ENCODE measurements at regions not wholly inside any gene's neighbourhood (a gene's known extent, or its start where the extent isn't known, plus 50 kb on each side); places are given as distances from the start of the nearest gene placed in this dataset.

DNA sequence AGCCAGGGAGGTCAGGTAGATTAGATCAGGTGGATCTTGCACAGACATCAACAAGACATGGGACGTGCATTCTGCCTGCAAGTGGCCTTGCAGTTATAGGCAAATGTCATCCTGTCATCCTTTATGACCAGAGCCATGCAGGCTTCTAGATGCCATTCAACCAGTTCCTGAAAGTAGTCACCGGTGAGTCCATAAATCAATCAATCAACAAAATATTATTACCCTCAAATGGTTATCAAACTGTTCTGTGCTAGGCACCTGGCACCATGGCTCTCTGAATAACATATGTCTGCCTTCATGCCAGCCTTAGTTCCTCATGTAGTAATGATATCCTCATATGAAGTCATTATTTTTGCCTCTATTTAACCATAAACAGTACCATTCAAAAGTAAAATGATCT lies 146.9 kb downstream of the TOMM20 start:
- no peak overlapping the region for H3K4me3 ChIP-seq (ENCODE audit: low read depth, low read length)

DNA sequence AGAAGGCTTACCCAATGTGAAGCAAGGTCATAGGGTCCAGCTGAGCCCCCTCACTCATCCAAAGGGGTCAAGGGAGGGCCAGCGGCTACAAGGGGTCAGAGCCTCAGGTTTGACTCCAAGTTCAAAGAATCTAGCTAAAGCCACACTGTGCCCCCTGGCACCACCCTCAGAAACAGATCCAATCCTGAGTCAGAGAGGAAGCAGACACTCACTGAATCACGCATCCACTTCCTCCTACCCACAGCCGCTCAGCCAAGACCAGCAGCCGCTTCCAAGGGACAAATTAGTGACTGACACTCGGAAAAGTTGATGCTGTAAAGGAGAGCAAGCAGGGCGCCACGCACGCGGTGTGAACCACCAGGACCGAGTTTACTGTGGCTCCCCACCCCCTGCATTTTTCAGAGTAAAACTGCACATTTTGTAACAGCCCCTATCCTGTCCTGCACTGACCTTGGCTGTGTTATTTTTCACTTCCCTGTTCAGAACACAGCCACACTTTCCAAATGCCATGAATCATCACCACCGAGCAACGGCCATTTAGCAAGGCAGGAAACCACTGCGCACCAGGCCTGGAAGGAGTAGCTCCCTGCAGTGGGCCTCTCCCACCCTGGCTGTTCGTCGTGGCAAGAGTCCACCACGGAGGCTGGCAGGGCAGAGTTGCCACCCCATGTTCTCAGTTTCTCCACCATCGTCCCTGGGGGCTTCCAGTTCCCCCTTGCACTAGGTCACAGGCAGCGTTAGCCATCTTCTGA lies 147.8 kb downstream of the TOMM20 start:
- no peaks in the 10 kb centered on the region for H3K36me3 ChIP-seq (ENCODE audit: control insufficient read depth in 1 of 2, insufficient read depth in 2 of 2, low read length in 2 of 2)
- WGBS (ENCODE audit: extremely low coverage, insufficient coverage, insufficient read length): no CpG with 5 or more reads among the region's 18 CpGs
- H2BK5ac ChIP-seq (ENCODE audit: low read depth, low read length, poor library complexity): peak overlapping the region; percentile 28
- H2BK12ac ChIP-seq (ENCODE audit: low read length): peak overlapping the region; percentile 70
- H3K27ac ChIP-seq (ENCODE audit: low read depth, low read length): peak overlapping the region; percentile 55
- H2BK120ac ChIP-seq (ENCODE audit: insufficient read depth, low read length, poor library complexity): peak overlapping the region; percentile 26
- H4K8ac ChIP-seq (ENCODE audit: low read depth, low read length): peak overlapping the region; percentile 21
- peaks cover 45 to 56% of the 10 kb centered on the region in 2 experiments for H3K4me1 ChIP-seq (ENCODE audit: control insufficient read depth in 1 of 2, insufficient read depth in 2 of 2, low read length in 2 of 2)
- peak overlapping the region; percentile 12 for H4K91ac ChIP-seq (ENCODE audit: low read depth, low read length)
- H3K9ac ChIP-seq (ENCODE audit: low read length): no peak overlapping the region
- H3K14ac ChIP-seq (ENCODE audit: low read length): peak overlapping the region; percentile 0
- no peak overlapping the region for H3K23ac ChIP-seq (ENCODE audit: low read length)
- H3K9me3 ChIP-seq (ENCODE audit: insufficient read depth, low read depth, low read length): no peaks in the 10 kb centered on the region
- DNase-seq: peak; percentile 88 to 94
- peak overlapping the region; percentile 27 for H2AK5ac ChIP-seq (ENCODE audit: low read length)
- H3K79me2 ChIP-seq (ENCODE audit: control insufficient read depth, insufficient read depth, low read length, poor library complexity): peaks cover 3% of the 10 kb centered on the region
- H3K79me1 ChIP-seq (ENCODE audit: low read length): peaks cover 61% of the 10 kb centered on the region
- no peak overlapping the region for H3K4me3 ChIP-seq (ENCODE audit: low read depth, low read length)
- no peaks in the 10 kb centered on the region for H3K27me3 ChIP-seq (ENCODE audit: insufficient read depth, low read length)
- H4K12ac ChIP-seq (ENCODE audit: low read depth, low read length): no peak overlapping the region
- H2AFZ ChIP-seq (ENCODE audit: insufficient read depth, low read length, poor library complexity): no peak overlapping the region
- peak overlapping the region; percentile 35 for H3K18ac ChIP-seq (ENCODE audit: low read length)
- H3K4ac ChIP-seq (ENCODE audit: low read depth, low read length): no peak overlapping the region
- H3K4me2 ChIP-seq (ENCODE audit: low read length): no peak overlapping the region

More for the DNA sequence above, 146.9 kb downstream of the TOMM20 start:
- Histone ChIP-seq H4K12ac (ENCODE audit: low read depth, low read length) (no peak overlapping the region), H3K79me2 (ENCODE audit: control insufficient read depth, insufficient read depth, low read length, poor library complexity) (peaks cover 3% of the 10 kb centered on the region), H2AK5ac (ENCODE audit: low read length) (peak overlapping the region; percentile 28), H3K4me1 (ENCODE audit: control insufficient read depth in 1 of 2, insufficient read depth in 2 of 2, low read length in 2 of 2) (peaks cover 37 to 49% of the 10 kb centered on the region in 2 experiments), H3K9ac (ENCODE audit: low read length) (no peak overlapping the region), H3K4ac (ENCODE audit: low read depth, low read length) (no peak overlapping the region), H2AFZ (ENCODE audit: insufficient read depth, low read length, poor library complexity) (no peak overlapping the region), H3K9me3 (ENCODE audit: insufficient read depth, low read depth, low read length) (no peaks in the 10 kb centered on the region), H2BK120ac (ENCODE audit: insufficient read depth, low read length, poor library complexity) (no peak overlapping the region), H3K79me1 (ENCODE audit: low read length) (peaks cover 56% of the 10 kb centered on the region), H4K8ac (ENCODE audit: low read depth, low read length) (no peak overlapping the region), H3K27me3 (ENCODE audit: insufficient read depth, low read length) (no peaks in the 10 kb centered on the region), H3K23ac (ENCODE audit: low read length) (no peak overlapping the region), H3K36me3 (ENCODE audit: control insufficient read depth in 1 of 2, insufficient read depth in 2 of 2, low read length in 2 of 2) (no peaks in the 10 kb centered on the region), H3K27ac (ENCODE audit: low read depth, low read length) (no peak overlapping the region), H3K4me2 (ENCODE audit: low read length) (no peak overlapping the region), H3K14ac (ENCODE audit: low read length) (no peak overlapping the region), H2BK5ac (ENCODE audit: low read depth, low read length, poor library complexity) (no peak overlapping the region), H3K18ac (ENCODE audit: low read length) (no peak overlapping the region), H4K91ac (ENCODE audit: low read depth, low read length) (no peak overlapping the region), H2BK12ac (ENCODE audit: low read length) (peak overlapping the region; percentile 61)
- DNase-seq: no peak
- WGBS (ENCODE audit: extremely low coverage, insufficient coverage, insufficient read length): no CpG with 5 or more reads among the region's 2 CpGs

DNA sequence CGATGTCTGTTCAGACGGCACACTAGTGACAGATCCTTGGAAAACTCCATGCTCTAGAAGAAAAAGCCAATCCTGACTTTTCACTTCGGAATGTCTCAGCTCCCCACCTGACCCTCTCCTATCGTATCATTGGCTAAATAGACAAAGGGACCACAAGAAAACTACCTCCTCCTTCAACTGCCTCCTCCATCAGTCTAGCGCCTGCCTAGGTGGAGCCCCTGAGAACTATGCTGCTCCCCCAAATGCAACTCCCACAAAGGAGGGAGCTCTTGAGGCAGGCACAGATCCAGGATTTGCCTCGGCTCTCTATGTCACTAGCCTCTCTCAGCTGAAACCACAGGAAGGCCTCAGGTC lies 148.4 kb downstream of the TOMM20 start:
- H3K27me3 ChIP-seq (ENCODE audit: insufficient read depth, low read length): no peaks in the 10 kb centered on the region
- peak in 1 of 2 donors; percentile 50 for DNase-seq
- H3K36me3 ChIP-seq (ENCODE audit: control insufficient read depth in 1 of 2, insufficient read depth in 2 of 2, low read length in 2 of 2): no peaks in the 10 kb centered on the region
- no peak overlapping the region for H3K4me2 ChIP-seq (ENCODE audit: low read length)
- peak overlapping the region; percentile 21 for H4K8ac ChIP-seq (ENCODE audit: low read depth, low read length)
- H3K79me1 ChIP-seq (ENCODE audit: low read length): peaks cover 60% of the 10 kb centered on the region
- no peak overlapping the region for H4K12ac ChIP-seq (ENCODE audit: low read depth, low read length)
- no peak overlapping the region for H2AFZ ChIP-seq (ENCODE audit: insufficient read depth, low read length, poor library complexity)
- no CpG with 5 or more reads among the region's 6 CpGs for WGBS (ENCODE audit: extremely low coverage, insufficient coverage, insufficient read length)
- no peak overlapping the region for H3K4me3 ChIP-seq (ENCODE audit: low read depth, low read length)
- peak overlapping the region; percentile 27 for H2AK5ac ChIP-seq (ENCODE audit: low read length)
- H3K18ac ChIP-seq (ENCODE audit: low read length): peak overlapping the region; percentile 35
- H2BK120ac ChIP-seq (ENCODE audit: insufficient read depth, low read length, poor library complexity): peak overlapping the region; percentile 26
- H3K14ac ChIP-seq (ENCODE audit: low read length): no peak overlapping the region
- H3K4me1 ChIP-seq (ENCODE audit: control insufficient read depth in 1 of 2, insufficient read depth in 2 of 2, low read length in 2 of 2): peaks cover 47 to 58% of the 10 kb centered on the region in 2 experiments
- no peak overlapping the region for H3K9ac ChIP-seq (ENCODE audit: low read length)
- H3K4ac ChIP-seq (ENCODE audit: low read depth, low read length): no peak overlapping the region
- H4K91ac ChIP-seq (ENCODE audit: low read depth, low read length): peak overlapping the region; percentile 12
- peak overlapping the region; percentile 55 for H3K27ac ChIP-seq (ENCODE audit: low read depth, low read length)
- H3K9me3 ChIP-seq (ENCODE audit: insufficient read depth, low read depth, low read length): no peaks in the 10 kb centered on the region
- H3K23ac ChIP-seq (ENCODE audit: low read length): no peak overlapping the region
- peak overlapping the region; percentile 70 for H2BK12ac ChIP-seq (ENCODE audit: low read length)
- peaks cover 3% of the 10 kb centered on the region for H3K79me2 ChIP-seq (ENCODE audit: control insufficient read depth, insufficient read depth, low read length, poor library complexity)
- H2BK5ac ChIP-seq (ENCODE audit: low read depth, low read length, poor library complexity): peak overlapping the region; percentile 28

DNA sequence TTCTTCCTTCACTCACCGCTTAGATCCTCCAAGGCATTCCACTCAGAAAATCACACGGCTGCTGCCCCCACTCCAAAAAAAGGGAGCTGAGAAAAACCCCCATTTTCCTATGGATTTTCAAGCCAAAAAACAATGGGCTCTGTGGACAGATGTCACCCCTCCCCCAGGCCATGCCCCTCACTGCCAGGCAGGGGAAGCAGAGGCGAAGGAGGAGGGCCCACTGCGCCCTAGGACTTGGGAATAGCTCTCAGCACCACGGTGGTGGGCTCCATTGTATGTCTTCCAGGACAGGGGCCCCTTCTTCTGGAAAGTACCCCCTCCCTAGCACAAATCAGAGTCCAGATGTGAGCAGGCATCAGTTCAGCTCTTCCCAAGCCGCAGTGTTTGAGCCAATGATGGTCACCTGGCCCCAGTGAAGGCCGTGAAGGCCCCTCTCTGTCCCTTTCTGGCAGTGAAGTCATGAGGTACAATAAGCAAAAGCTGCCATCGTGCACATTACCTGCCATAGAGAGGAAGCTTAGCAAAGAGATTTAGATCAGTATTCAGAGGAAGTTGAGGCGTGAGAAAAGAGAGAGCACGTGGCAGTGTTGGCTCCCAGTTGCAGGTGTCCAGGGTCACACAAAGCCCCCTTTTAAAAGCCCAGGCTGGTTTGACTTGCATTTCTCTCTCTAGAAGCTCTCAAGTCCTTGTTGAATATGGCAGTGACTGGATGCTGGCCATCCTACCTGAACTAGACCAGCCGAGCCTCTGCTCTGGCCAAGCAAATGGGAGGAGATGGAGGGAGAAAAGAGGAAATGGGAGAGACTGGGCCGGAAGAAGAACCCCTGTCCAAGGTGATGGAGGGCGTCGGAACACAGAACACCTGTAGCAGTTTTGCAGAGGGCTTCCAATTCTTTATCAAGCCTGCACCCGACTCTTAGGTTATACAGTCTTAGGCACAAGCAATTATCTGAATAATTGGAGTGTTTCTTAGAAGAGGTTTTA lies 149.0 kb downstream of the TOMM20 start:
- H4K8ac ChIP-seq (ENCODE audit: low read depth, low read length): no peak overlapping the region
- WGBS (ENCODE audit: extremely low coverage, insufficient coverage, insufficient read length): no CpG with 5 or more reads among the region's 15 CpGs

More for the DNA sequence above, 149.0 kb downstream of the TOMM20 start:
- no peaks in the 10 kb centered on the region for H3K27me3 ChIP-seq (ENCODE audit: insufficient read depth, low read length)
- peak overlapping the region; percentile 1 for H2AK5ac ChIP-seq (ENCODE audit: low read length)
- no peaks in the 10 kb centered on the region for H3K9me3 ChIP-seq (ENCODE audit: insufficient read depth, low read depth, low read length)
- H2AFZ ChIP-seq (ENCODE audit: insufficient read depth, low read length, poor library complexity): no peak overlapping the region
- no peak overlapping the region for H3K4me2 ChIP-seq (ENCODE audit: low read length)
- H2BK12ac ChIP-seq (ENCODE audit: low read length): peak overlapping the region; percentile 78
- peak overlapping the region; percentile 1 for H2BK120ac ChIP-seq (ENCODE audit: insufficient read depth, low read length, poor library complexity)
- H2BK5ac ChIP-seq (ENCODE audit: low read depth, low read length, poor library complexity): no peak overlapping the region
- H3K36me3 ChIP-seq (ENCODE audit: control insufficient read depth in 1 of 2, insufficient read depth in 2 of 2, low read length in 2 of 2): no peaks in the 10 kb centered on the region
- peaks cover 55% of the 10 kb centered on the region for H3K79me1 ChIP-seq (ENCODE audit: low read length)
- peak overlapping the region; percentile 18 for H3K18ac ChIP-seq (ENCODE audit: low read length)
- no peak overlapping the region for H3K4ac ChIP-seq (ENCODE audit: low read depth, low read length)
- H3K4me3 ChIP-seq (ENCODE audit: low read depth, low read length): peak overlapping the region; percentile 5
- H3K4me1 ChIP-seq (ENCODE audit: control insufficient read depth in 1 of 2, insufficient read depth in 2 of 2, low read length in 2 of 2): peaks cover 40 to 54% of the 10 kb centered on the region in 2 experiments
- no peak overlapping the region for H4K12ac ChIP-seq (ENCODE audit: low read depth, low read length)
- DNase-seq: no peak
- H4K91ac ChIP-seq (ENCODE audit: low read depth, low read length): peak overlapping the region; percentile 82
- H3K9ac ChIP-seq (ENCODE audit: low read length): no peak overlapping the region
- peak overlapping the region; percentile 12 for H3K14ac ChIP-seq (ENCODE audit: low read length)
- no peaks in the 10 kb centered on the region for H3K79me2 ChIP-seq (ENCODE audit: control insufficient read depth, insufficient read depth, low read length, poor library complexity)
- no peak overlapping the region for H3K27ac ChIP-seq (ENCODE audit: low read depth, low read length)
- no peak overlapping the region for H3K23ac ChIP-seq (ENCODE audit: low read length)
